ENCODE measurements at regions not wholly inside any gene's neighbourhood (a gene's known extent, or its start where the extent isn't known, plus 50 kb on each side); places are given as distances from the start of the nearest gene placed in this dataset.

GRCh38 chr3:69496856-69497255 lies 111.0 kb upstream of the FRMD4B start:
- Histone ChIP-seq H3K27me3 (replicated peaks in 1 of 2; ENCODE audit: control insufficient read depth in 2 of 2, insufficient read depth in 2 of 2, low read length in 1 of 2) (no peaks in the 10 kb centered on the region; a peak in 1 of 4 replicates), H4K20me1 (ENCODE audit: control insufficient read depth, insufficient read depth) (no peaks in the 10 kb centered on the region), H3K4me1 (ENCODE audit: control insufficient read depth, insufficient read depth, low read length) (no peaks in the 10 kb centered on the region), H3K9me3 (replicated peaks; ENCODE audit: control insufficient read depth, insufficient read depth, low read length) (no peaks in the 10 kb centered on the region), H3K9ac (ENCODE audit: control insufficient read depth, insufficient read depth, low read length) (no peak overlapping the region), H3K27ac (ENCODE audit: control insufficient read depth, insufficient read depth) (no peak overlapping the region), H3K36me3 (ENCODE audit: control insufficient read depth in 2 of 2, insufficient read depth in 2 of 2, low read length in 1 of 2) (no peaks in the 10 kb centered on the region), H3K79me2 (ENCODE audit: control insufficient read depth, insufficient read depth, low read length) (no peaks in the 10 kb centered on the region), H3K4me3 (no peak overlapping the region), H3K4me2 (ENCODE audit: control insufficient read depth, insufficient read depth) (no peak overlapping the region), H2AFZ (ENCODE audit: control insufficient read depth, low read depth, low read length) (no peak overlapping the region)
- in situ Hi-C loops (cut with MboI): no loop called here
- ATAC-seq: no peak
- no TSS peak for BruUV-seq (replicated peaks)
- ChIA-PET CTCF (interaction anchor here (1.0 kb wide), 1 partner anchor 9 kb away, joined by 3 read pairs; no protein-coding TSS in a partner anchor), RAD21 (ENCODE audit: unreplicated experiment) (no interaction called here), POLR2A (no interaction called here), SMC1A (ENCODE audit: uncharacterized antibody, unreplicated experiment) (no interaction called here)
- DNase-seq (ENCODE audit: low read depth, low spot score): no peak
- no peak for FAIRE-seq
- intact Hi-C loops (cut with micrococcal nuclease; ENCODE audit: unreplicated experiment): no loop called here
- WGBS (ENCODE audit: insufficient coverage, insufficient replicate concordance, low lambda C conversion rate, missing lambda C conversion rate): 0% methylated on average over 3 of the region's 3 CpGs
- TF ChIP-seq ATF2 (IDR thresholded peaks at IDR 0.05; ENCODE audit: low read length) (no peak), HDAC6 (IDR thresholded peaks at IDR 0.05; ENCODE audit: unreplicated experiment) (no peak), SREBF1 (IDR thresholded peaks at IDR 0.05; ENCODE audit: low read length) (no peak), RBBP5 (conservative IDR thresholded peaks at IDR 0.05) (no peak), NR2C2 (IDR thresholded peaks at IDR 0.05; ENCODE audit: borderline replicate concordance, control insufficient read depth, insufficient read length, low read depth) (no peak), EP300 (IDR thresholded peaks at IDR 0.05; ENCODE audit: borderline replicate concordance in 1 of 2, control insufficient read depth in 1 of 2, low read depth in 2 of 2, low read length in 2 of 2) (no peak), CEBPB (IDR thresholded peaks at IDR 0.05; ENCODE audit: borderline replicate concordance in 1 of 2, low read depth in 2 of 2, low read length in 2 of 2) (no peak), BCL3 (IDR thresholded peaks at IDR 0.05; ENCODE audit: borderline replicate concordance, insufficient read depth, low read depth, low read length, poor library complexity, severe bottlenecking) (no peak), RELA (IDR thresholded peaks at IDR 0.05; ENCODE audit: borderline replicate concordance, partially characterized antibody) (no peak), IKZF2 (IDR thresholded peaks at IDR 0.05) (no peak), SMARCA5 (IDR thresholded peaks at IDR 0.05) (no peak), BCLAF1 (IDR thresholded peaks at IDR 0.05) (no peak), CREM (IDR thresholded peaks at IDR 0.05; ENCODE audit: low read depth) (no peak), CEBPZ (IDR thresholded peaks at IDR 0.05; ENCODE audit: low read depth, low read length) (no peak), IRF3 (IDR thresholded peaks at IDR 0.05) (no peak)
